HG03469 (cell line): ENCODE measurements at regions not wholly inside any gene's neighbourhood (a gene's known extent, or its start where the extent isn't known, plus 50 kb on each side); places are given as distances from the start of the nearest gene placed in this dataset.
"Not testable (repeated sequence)": the region's sequence is repeated elsewhere in the genome, so short reads cannot be mapped to it uniquely, and the experiment has no call there.

Experiments used
- ATAC-seq: cut with Tn5 transposase; IDR thresholded peaks from one replicate; pipeline ENCODE4 v1.9.1; 2021; ENCODE audit warnings: mild to moderate bottlenecking, moderate library complexity, moderate number of reproducible peaks; ENCODE audit not compliant: unreplicated experiment

DNA sequence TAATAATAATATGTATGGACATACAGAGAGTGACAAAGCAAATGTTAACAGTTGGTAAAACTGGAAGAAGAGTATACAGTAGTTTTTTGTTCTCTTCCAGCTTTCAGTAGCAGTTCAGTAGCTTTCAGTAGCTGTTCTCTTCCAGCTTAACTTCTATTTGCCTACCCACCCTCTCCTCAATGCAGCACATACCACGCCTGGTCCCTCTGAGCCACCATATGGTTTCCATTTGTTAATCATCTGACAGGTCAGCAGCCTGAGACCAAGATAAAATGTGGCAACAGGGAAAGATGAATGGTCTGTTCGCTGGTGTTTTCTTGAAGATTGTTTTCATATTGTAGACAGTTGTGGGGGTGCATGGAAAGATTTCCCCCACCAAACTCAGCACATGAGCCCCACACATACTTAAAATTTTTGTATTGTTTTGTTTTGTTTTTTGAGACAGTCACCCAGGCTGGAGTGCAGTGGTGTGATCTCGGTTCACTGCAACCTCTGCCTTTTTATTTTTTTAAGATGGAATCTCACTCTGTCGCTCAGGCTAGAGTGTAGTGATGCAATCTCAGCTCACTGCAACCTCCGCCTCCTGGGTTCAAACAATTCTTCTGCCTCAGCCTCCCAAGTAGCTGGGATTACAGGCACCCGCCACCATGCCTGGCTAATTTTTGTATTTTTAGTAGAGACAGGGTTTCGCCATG lies 56.8 kb downstream of the ATP6V0E2 start:
- ATAC-seq = not testable (repeated sequence)

DNA sequence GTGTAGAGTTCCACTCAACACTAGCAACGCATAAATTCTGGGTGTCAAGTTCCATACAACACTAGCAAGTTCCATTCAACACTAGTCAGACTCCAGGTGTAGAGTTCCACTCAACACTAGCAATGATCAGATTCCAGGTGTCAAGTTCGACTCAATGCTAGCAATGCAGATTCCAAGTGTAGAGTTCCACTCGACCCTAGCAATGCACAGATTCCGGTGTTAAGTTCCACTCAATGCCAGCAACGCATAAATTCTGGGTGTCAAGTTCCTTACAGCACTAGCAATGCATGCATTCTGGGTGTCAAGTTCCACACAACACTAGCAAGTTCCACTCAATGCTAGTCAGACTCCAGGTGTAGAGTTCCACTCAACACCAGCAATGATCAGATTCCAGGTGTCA lies 60.0 kb downstream of the ATP6V0E2 start:
- ATAC-seq = not testable (repeated sequence)

DNA sequence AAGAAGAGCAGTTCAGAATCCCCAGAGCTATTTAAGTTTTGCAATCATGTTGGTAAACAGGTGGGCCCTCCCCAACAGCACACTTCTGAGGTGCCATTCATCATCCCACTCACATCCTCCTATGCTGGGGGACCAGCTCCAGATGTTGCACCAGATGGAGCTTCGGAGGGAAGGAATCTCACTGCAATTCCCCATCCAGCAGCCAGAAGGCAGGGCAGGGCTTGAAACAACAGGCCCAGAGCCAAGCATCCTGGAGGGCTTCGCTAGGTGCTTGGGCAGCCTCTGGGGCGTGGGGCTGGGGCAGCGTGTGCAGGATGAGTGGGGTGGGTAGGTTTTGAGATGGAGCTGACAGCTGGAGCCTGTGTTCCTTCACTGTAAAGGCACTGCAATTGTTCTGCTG lies 73.6 kb downstream of the ATP6V0E2 start:
- ATAC-seq = not testable (repeated sequence)

DNA sequence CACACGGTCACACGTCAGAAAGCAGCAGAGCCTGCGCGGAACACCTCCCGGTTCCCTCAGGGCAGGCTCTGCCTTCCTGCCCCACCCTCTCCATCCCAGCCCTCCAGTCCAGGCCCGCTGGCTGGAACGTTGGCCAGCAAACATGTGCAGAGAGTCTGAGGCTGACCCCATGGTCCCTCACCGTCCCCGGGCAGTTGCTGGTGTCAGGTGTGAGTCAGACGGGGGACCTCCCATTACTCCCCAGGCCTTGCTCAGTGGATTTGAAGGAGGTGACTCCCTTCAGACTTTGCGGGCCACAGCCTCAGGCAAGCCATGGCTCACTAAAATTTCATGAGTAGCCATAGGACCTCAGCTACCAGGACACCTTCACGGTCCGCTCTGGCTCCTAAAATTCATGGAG lies 74.7 kb downstream of the ATP6V0E2 start:
- ATAC-seq = not testable (repeated sequence)

DNA sequence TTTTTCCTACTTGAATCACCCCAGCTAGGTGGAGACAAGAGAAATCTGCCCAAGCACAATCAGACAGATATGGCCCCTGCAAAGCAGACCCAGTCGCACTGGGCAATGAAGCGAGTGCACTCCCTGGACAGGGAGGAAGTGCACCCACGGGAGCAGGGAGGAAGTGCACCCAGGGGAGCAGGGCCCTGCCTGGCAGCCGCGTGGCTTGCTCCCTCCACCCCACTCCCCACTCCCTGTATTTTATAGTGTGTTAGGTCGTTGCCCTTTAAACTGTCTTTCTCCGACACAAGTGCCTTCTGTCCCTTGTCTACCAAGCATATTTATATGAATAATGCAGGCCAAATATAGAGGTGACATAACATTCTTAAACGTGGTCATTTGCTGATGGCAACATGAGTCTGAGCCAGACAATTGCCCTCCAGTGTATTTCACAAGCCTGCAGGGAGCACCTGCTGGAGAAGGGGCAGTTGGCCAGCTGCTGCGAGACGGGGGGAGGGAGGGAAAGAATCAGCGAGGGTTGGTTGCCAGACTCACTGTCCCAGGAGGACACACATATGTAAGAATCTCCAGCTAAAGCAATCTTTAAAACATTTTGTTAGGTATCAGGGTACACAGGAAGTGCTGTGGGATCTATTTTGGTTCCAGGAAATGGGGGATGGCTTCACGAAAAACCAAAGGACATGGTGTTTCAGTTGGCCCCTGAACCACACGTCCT lies 76.3 kb downstream of the ATP6V0E2 start:
- not testable (repeated sequence) for ATAC-seq

DNA sequence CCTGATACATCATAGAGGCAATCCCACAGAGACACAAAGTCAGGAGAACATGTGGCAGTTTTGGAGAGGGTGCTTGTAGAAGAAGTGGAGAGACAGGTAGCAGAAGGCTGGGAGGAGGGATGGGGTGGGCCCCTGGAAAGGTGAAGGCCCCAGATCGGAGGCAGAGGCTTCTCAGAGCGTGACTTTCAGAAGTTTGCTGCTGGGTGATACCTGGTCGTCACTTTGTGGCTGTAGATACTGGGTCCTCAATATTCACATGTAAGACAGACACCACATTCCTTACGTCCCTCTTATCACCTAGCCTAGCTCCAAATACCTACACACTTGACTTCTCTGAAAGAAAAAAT lies 76.8 kb downstream of the ATP6V0E2 start:
- ATAC-seq = not testable (repeated sequence)

DNA sequence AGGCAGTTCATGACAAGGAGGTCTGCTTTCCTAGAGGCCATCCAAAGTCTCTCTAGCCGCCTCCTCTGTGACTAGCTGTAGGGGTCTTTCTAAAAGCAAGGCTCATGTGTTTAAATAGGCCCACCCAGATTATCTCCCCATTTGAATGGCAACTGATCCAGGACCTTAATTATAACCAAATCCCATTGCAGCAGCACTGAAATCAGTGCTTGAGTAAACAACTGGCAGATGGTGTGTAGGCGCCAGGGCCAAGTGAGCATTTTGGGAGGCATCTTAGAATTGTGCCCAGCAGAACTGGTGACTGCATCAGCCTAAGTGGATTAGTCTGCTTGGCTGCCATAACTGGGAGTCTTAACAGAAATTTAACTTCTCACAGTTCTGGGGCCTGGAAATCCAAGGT lies 77.8 kb downstream of the ATP6V0E2 start:
- ATAC-seq = not testable (repeated sequence)

DNA sequence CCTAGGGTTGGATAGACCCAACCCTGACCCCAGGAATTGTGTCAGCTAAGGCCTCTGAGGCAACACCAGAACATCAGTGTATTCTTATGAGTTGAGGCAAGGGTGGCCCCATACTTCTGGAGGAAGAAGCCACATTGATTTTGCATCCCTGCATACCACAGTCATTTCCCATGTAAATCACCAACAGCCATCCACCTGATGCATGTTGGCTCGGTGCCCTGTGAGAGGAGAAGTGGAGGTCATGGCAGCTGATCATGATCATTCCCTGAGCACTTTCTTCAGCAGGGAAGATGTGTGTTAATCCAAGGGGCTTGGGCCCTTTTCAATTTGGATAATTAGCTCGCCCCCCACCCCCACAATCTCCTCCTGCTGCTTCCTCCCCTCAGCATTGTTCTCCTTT lies 85.1 kb downstream of the ATP6V0E2 start:
- ATAC-seq = not testable (repeated sequence)

DNA sequence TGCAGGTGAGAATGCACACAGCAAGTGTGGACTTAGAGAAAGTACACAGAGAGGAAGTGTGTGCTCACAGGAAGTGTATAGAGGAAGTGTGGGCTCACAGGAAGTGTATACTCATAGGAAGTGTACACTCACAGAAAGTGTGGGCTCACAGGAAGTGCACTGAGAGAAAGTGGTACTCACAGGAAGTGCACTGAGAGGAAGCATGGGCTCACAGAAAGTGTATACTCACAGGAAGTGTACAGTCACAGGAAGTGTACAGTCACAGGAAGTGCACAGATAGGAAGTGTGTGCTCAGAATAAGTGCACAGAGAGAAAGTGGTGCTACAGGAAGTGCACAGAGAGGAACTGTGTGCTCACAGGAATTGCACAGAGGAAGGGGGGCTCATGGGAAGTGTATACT lies 87.1 kb downstream of the ATP6V0E2 start:
- not testable (repeated sequence) for ATAC-seq

DNA sequence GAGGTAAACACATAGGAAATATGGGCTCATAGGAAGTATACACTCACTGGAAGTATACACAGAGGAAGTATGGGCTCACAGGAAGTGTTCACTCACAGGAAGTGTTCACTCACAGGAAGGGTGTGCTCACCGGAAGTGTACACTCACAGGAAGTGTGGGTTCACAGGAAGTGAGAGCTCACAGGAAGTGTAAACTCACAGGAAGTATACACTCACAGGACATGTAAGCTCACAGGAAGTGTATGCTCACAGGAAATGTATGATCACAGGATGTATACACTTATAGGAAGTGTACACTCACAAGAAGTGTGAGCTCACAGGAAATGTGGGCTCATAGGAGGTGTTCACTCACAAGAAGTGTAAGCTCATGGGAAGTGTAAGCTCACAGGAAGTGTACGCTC lies 88.1 kb downstream of the ATP6V0E2 start:
- not testable (repeated sequence) for ATAC-seq

DNA sequence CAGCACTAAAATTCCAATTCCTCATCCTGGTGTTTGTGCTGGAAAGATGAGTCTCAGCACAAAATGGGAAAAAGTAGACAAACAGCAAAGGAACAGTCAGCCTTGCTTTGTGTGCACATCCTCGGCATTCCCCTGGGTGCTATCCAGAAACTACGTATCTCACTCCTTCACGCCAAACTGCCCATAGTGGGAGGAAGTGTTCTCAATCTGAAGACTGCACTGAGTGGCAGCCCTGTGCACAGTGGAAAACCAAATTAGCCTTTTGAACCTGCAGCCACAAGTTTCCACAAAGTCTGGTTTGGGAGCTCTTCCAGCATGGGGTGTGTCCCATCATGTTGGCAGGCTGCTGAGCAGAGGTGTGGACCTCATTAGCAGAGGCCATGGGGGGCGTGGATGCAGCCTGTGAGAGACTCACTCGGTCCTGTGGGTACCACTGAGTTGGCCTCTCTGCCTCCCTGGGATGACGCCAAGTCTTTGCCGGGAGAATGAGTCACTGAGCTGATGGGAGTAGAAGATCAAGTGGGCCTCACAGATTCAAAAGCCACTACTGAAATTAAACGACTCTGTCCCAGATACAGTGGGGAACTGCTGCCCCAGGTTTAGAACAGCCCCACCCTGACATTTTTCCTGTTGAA lies 89.0 kb downstream of the ATP6V0E2 start:
- ATAC-seq = not testable (repeated sequence)

DNA sequence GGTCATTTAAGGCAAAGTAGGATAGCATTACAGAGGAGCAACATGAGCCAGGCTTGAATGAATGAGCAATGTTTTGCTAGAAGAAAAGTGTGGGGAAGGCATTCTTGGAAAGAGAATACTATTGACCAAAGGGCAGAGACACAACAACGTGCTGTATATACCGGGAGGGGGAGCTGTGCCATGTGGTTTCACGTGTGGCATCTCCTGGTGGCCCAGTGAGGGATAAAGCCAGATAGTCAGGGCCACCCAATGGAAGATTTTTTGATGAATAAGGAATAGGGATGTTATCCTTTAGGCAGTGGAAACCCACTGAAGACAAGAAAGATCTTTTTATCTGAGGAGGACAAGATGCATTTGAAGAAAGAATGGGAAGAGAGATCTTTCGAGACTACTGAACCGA lies 90.2 kb downstream of the ATP6V0E2 start:
- ATAC-seq = not testable (repeated sequence)

DNA sequence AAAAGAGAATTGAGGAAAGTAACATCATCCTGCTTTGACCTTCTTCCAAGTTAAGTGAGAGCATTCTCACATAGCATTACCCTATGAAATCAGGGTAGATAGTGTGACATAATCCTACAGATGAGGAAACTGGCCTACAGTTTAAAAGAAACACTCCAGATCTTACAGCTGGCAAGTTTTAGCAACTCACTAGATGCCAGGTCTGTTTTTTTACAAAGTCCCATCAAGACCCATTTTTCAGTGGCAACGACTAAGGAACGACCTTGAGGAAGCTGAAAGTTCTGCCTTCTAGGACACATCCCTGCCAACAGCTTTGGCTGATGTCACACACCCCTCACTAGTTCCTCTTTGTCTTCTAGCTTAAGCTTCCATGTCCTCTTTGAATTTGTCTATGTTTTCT lies 92.7 kb downstream of the ATP6V0E2 start:
- not testable (repeated sequence) for ATAC-seq

DNA sequence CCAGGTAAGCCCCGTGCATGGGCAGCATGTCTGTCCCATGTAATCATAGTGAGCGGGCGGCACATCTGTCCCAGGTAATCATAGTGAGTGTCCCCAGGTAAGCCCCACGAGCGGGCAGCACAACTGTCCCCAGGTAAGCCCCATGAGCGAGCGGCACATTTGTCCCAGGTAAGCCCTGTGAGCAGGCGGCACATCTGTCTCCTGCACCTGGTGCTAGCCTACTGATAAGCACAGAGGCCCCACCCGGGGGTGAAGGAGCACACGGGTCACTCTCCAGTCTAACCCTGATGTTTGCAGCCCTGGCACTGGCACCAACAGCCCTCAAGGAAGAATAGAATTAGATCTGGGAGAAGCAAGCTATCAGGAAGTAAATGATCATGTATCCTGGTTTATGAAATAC lies 99.2 kb downstream of the ATP6V0E2 start:
- not testable (repeated sequence) for ATAC-seq

DNA sequence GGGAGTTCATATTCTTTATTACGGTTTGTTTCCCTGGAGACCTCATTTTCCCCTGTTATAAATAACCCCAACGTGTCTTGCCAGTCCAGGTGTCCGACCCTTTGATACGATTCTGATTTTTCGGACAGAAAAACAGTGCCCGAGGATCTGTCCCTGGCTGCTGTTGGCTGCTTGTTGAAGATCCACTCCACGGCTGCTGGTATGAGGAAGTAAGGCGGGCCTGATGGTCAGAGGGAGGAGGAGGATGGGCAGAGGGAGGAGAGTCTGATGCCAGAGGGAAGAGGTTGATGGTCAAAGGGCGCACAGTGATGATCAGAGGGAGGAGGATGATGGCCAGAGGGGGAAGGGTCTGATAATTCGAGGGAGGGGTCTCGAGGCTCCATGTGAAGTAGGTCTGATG lies 99.9 kb downstream of the ATP6V0E2 start:
- not testable (repeated sequence) for ATAC-seq

DNA sequence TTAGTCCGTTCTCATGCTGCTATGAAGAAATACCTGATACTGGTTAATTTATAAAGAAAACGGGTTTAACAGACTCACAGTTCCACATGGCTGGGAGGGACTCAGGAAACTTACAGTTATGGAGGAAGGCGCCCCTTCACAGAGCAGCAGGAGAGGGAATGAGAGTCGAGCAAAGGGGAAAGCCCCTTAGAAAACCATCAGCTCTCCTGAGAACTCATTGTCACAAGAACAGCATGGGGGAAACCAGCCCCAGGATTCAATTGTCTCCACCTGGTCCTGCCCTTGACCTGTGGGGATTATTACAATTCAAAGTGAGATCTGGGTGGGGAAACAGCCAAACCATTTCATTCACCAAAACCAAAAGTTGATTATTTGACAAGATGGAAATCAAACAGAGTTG lies 101.8 kb downstream of the ATP6V0E2 start:
- ATAC-seq = not testable (repeated sequence)

DNA sequence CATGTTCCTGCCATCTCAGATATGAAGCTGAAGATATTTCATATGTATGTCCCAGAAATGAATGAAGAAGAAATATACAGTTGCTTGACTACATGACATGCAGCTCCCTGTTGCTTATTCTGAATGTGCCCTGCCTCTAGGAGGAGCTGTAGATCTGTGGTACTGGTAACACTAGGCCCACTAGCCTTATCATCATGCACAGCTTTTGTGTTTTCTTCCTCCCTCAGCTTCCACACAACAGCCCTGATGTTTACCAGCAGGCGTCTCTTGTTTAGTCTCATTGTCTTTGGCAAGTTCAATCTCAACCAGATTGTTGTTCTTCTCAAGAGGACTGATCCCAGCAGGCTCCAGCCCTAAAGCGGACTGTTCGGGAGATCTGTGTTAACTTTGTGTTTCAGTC lies 104.8 kb downstream of the ATP6V0E2 start:
- not testable (repeated sequence) for ATAC-seq

DNA sequence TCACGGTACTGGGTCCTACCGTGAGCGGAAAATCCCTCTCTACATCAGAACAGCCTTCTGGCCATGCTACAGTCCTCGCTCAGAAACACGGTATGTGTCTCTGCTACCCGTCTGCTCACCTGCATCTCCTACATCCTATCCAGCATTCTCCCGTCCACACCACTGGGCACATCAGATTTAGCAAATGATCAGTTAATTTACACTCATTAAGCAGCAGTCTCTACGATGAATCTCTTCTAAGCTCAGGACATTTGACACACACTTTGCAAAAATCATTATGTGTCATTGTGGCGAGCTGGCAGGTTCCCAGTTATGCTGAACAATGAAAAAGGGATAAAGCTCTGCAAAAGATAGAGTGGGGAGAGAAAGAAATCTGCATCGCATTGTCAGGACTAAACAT lies 105.2 kb downstream of the ATP6V0E2 start:
- ATAC-seq = not testable (repeated sequence)

DNA sequence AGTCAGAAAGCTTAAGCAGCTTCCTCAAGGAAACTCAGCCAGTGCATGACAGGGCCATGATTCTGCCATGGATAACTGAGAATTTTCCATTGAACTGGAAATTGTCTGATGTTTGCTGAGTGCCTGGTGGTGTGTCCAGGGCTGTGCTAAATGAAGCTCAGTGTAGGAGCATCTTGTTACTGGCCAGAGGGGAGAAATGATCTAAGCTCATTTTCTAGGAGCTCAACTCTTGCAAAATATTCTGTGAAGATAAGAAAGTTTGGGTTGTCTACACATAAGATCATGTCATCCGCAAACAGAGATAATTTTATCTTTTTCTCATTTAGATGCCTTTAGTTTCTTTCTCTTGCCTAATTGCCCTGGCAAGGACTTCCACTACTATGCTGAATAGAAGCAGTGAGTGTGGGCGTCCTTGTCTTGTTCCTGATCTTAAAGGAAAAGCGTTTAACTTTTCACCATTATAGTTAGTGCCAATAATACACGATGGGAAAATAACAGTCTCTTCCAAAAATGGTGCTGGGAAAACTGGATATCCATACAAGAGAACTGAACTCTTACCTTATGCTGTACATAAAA lies 108.9 kb downstream of the ATP6V0E2 start:
- not testable (repeated sequence) for ATAC-seq

DNA sequence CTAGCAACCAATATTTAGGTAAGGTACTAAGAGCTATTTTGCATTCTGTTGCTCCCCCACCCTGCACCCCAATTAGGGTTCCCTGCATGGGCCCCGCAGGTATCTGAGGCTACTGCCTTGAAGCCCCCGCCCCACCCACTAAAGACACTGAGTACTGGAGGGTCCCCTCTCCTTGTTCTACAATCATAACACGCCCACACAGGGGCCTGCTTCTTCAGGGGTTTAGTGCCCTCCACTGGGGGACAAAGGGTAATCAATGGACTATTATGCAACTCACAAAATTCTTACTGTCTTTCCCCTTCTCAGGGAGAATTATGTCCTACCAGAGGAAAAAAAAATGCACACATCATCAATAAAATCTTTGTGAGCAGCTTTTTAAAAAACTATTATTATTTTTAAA lies 113.1 kb downstream of the ATP6V0E2 start:
- not testable (repeated sequence) for ATAC-seq

DNA sequence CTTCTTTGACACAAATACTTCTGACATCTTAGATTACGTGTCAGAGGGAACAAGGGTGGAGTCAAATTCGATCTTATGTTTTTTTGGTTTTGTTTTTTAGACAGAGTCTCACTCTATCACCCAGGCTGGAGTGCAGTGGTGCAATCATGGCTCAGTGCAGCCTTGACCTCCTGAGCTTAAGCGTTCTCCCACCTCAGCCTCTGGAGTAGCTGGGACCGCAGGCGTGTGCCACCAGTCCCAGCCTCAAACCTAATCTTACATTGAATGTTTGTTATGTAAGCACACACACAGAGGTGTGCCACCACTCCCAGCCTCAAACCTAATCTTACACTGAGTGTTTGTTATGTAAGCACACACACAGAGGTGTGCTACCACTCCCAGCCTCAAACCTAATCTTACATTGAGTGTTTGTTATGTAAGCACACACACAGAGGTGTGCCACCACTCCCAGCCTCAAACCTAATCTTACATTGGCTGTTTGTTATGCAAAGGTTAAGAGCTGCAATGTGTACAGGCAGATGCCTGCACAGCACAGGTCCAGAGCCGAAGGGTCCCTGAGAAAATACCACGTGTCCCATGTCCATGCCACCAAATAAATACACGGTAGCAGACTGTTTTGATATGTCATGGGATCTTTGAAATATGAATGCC lies 118.0 kb downstream of the ATP6V0E2 start:
- not testable (repeated sequence) for ATAC-seq
